Sciatic nerve (tissue), 2 donors: ENCODE measurements at regions not wholly inside any gene's neighbourhood (a gene's known extent, or its start where the extent isn't known, plus 50 kb on each side); places are given as distances from the start of the nearest gene placed in this dataset.
"Not testable (repeated sequence)": the region's sequence is repeated elsewhere in the genome, so short reads cannot be mapped to it uniquely, and the experiment has no call there.

Experiments
- ATAC-seq: fragments of 200-7000 bp; cut with Tn5 transposase; one replicate; pipeline ENCODE4 v1.9.1; 2020; ENCODE audit warnings: mild to moderate bottlenecking, moderate library complexity
- DNase-seq: peaks from one replicate; pipeline ENCODE4 v3.0.0-alpha.2; 2020; ENCODE audit warnings: low spot score
- intact Hi-C: fragments of 100-400 bp; cut with DNase I; formaldehyde crosslinking; loops from one replicate; pipeline ENCODE4 v1.14.2; 2022
- donor health status: DM: no; HTN: no; CAD: no.
- donor health status: DM: no; HTN: no; CAD: no.

DNA sequence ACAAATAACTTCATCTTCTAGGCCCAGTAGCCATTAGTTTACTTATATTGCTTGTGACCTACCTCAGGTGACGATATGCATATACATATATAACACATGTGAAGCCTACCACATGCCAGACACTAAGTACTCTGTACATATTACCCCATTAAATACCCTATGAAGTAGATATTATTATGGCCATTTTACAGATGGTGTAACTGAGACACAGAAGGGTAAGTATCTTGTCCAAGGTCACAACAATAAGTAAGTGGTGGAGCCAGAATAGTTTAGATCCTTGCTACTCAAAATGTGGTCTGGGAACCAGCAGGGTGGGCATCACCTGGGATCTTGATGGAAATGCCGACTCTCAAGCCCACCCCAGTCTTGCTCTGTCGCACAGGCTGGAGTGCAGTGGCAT lies 78.1 kb upstream of the RAPGEF2 start:
- no peak for ATAC-seq
- intact Hi-C loops = no loop called here
- no peak for DNase-seq

- ATAC-seq = no peak
- DNase-seq = no peak
- intact Hi-C loops = no loop called here
Observed at GRCh38 chr4:159026329-159026728, 76.5 kb upstream of the RAPGEF2 start.

- intact Hi-C loops = no loop called here
Observed at GRCh38 chr4:159027535-159027934, 75.3 kb upstream of the RAPGEF2 start.

GRCh38 chr4:159029481-159029880 lies 73.4 kb upstream of the RAPGEF2 start:
- intact Hi-C loops = no loop called here
- DNase-seq (no peak), ATAC-seq (no peak)

More at GRCh38 chr4:159027535-159027934, 75.3 kb upstream of the RAPGEF2 start:
- ATAC-seq (no peak), DNase-seq (no peak)

DNA sequence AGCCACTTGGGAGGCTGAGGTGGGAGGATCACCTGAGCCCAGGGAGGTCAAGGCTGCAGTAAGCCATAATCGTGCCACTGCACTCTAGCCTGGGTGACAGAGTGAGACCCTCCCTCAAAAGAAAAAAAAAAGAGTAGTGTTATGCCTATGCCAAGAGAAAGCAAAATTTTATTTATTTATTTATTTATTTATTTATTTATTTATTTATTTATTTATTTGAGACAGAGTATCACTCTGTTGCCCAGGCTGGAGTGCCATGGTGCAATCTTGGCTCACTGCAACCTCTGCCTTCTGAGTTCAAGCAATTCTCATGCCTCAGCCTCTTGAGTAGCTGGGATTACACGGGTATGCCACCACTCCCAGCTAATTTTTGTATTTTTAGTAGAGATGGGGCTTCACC lies 72.6 kb upstream of the RAPGEF2 start:
- DNase-seq, intact Hi-C loops, ATAC-seq: not testable (repeated sequence)

- no peak for ATAC-seq
- intact Hi-C loops = no loop called here
Observed at GRCh38 chr4:159035570-159035969, 67.3 kb upstream of the RAPGEF2 start.

DNA sequence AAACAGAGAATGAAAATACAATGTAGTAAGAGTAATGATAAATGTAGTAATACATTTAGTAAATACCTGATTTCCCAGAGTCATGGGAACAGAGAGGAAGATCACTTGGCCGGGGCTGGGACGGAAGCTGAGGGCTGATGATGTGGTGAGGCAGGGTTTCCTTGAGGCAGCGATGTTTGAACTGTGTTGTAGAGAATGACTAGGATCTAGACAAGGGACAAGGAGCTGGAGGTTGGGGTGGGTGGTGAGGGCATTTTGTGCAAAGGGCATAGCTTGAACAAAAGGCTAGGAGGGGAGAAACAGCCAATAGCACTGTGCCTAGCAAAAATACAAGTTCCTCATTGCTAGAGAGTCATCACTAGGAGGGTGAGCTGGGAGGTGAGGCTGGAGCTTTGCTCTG lies 64.3 kb upstream of the RAPGEF2 start:
- ATAC-seq (no peak), DNase-seq (no peak)
- intact Hi-C loops = no loop called here

More at GRCh38 chr4:159035570-159035969, 67.3 kb upstream of the RAPGEF2 start:
- DNase-seq = no peak

- intact Hi-C loops = no loop called here
- ATAC-seq (no peak), DNase-seq (no peak)
Observed at GRCh38 chr4:159041054-159042034, 61.5 kb upstream of the RAPGEF2 start.

DNA sequence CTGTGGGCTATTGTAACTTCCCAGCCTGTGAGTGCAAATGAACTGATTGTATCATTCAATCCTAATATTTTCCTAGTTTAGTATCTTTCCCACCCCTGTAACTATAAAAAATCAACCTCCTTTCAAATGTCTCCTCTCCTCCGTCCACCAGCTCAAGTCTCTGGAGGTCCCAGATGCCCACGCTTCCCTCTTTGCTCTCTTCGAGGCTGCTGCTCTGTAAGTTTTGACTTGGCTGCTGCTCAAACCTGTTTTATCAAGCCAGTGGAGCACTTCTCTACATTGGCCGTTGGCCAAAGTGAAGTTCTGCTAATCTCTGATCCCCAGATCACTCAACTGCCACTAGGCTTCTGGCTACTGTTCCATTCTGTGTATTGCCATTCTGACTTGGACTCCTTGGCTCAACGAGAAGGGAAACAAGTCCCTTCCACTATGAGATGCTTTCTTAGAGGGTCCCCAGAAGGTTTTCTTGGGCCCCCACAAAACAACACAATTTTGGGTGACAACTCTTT lies 60.7 kb upstream of the RAPGEF2 start:
- intact Hi-C loops = no loop called here
- no peak for ATAC-seq
- DNase-seq = no peak

DNA sequence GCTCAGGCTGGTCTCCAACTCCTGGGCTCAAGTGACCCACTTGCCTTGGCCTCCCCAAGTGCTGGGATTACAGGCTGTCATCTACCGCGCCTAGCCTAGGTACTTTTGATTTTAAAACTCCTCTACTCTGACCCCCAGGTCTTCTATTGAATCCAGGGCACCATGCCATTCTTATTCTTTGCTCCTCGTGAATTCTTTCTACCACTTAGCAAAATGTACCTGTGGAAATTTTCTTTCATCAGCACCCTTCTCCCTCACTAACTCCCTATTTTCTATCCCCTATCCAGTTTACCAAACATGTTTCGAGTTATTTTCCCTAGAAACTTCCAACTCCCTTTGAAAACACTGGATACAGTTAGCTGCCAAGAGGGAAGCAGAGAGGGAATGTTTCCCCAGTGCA lies 60.0 kb upstream of the RAPGEF2 start:
- DNase-seq (no peak), ATAC-seq (no peak)
- intact Hi-C loops = no loop called here

DNA sequence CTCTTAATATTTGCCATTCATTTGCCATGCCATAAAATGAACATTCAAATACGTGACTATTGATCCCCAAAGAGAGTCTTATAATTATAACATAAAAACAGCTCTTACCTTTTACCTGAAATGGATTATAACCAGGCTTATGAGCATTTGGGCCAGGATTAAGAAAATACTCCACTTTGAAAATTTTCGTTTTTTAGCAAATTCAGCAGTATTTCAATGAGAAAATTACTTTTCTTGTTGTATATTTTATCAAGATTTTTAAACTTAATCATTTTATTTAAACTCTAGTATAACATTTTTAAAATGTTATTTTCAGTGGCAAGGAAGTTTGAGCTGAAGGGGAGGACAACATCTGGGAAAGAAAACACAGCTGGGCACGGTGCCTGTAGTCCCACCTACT lies 59.0 kb upstream of the RAPGEF2 start:
- ATAC-seq (no peak), DNase-seq (no peak)
- intact Hi-C loops = no loop called here

DNA sequence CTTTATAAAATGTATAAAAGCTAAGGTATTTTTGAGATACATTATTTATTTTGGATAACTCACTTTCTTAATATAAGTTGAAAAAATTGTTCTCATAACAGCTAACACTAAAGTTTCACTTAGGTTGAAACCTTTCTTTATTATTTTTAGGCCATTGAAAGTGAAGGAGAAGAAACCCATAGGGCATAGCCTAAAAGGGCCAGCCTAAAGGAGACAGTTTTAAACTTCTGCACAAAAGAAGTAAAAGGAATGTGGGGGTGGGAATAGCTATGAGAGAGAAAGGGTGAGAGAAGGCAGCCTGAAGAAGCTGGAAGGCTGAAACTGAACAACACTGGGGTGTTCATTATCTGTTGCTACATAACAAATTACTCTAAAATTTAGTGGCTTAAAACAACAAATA lies 57.6 kb upstream of the RAPGEF2 start:
- no peak for DNase-seq
- no peak for ATAC-seq
- intact Hi-C loops = no loop called here

- intact Hi-C loops = no loop called here
- DNase-seq (no peak), ATAC-seq (no peak)
Observed at GRCh38 chr4:159046683-159047082, 56.2 kb upstream of the RAPGEF2 start.

DNA sequence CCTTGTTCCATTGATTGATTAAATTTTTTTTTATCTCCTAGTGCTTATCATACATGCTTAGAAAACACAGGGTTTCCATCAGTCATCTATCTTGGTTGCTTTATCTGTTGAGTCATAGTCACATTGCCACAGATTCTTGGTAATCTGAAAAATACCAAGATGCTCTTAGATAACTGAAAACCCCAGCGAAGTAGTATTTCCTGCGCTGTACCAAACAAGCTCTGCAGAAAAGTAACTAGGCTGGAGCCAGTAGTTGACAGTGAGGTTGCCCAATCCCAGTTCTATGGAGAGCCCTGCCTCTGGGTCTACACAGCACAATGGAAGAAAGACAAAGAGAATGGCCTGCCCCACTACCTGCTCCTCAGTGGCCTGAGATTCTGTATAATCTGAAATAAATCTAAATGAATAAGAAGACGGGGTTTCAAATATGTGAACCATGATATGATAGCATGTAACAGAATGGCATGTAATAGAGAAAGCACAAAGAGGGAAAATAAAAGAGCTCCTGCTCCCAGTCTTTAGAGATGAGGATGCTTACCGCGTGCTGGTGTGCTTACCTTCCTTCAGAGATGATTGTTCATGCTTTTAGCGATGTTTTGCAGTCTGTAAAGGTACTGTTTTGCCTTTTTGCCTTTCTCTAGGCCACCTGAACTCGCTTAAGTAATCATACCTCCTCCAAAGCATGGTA lies 55.3 kb upstream of the RAPGEF2 start:
- intact Hi-C loops = no loop called here
- ATAC-seq (peak; percentile 36), DNase-seq (no peak)

DNA sequence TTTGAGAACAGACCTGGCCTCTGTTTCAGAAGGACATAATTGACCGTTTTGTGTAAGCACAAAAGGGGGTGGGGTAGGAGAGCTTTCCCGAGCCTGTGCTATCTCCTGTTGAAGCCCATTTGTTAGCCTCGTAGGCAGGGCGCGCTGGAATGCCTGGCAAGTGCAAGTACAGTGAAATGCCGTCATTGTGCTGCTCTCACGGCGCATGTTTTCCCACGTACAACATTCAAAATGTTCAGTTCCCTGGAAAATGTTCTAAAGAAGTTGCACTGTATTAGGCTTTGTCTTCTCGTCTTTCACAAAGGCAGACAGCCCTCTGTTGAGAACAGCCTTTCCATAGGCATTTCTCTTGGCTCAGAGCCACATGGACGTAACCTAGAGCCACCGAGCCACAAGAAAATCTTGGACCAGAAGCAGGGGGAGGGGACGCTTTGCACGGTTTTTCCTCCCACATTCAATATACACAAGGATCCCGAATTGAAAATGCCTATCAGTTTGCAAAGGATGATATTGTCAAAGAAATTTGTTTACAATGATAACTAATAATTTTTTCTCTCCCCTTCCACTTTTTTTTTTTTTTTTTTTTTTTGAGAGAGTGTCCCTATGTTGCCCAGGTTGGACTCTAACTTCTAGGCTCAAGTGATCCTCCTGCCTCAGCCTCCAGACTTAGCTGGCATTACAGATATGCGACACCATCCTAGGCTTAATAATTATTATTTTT lies 54.6 kb upstream of the RAPGEF2 start:
- peak; percentile 97 for ATAC-seq
- intact Hi-C loops = no loop called here
- peak; percentile 80 for DNase-seq

DNA sequence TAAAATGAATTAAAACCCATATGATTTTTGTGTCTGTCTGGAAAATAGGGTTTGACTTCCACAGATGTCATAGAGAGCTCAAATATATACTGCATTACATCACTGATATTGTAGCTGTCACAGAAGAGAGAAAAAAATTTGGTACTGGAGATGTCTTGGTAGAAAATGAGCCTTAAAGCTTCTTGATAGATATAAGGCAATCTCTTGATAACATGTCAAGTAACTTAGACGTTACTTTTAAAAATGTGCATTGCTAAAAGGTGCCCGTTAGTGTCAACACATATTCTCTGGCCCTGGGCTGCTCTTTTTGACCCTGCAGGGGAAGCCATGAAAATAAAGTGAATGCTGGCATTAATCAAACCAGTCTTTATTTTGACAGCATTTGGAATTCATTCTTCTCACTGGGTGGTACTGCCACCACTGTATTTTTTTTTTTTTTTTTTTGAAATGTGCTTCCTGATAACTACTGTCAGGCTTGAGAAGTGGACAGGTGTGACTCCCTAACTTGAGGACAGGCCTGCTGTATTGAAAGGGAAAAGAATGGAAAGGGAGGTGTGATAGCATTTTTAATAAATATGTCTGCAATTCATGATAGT lies 53.0 kb upstream of the RAPGEF2 start:
- DNase-seq = no peak
- no peak for ATAC-seq
- intact Hi-C loops = no loop called here

- intact Hi-C loops = no loop called here
- no peak for DNase-seq
- no peak for ATAC-seq
Observed at GRCh38 chr4:159051245-159052071, 51.4 kb upstream of the RAPGEF2 start.

DNA sequence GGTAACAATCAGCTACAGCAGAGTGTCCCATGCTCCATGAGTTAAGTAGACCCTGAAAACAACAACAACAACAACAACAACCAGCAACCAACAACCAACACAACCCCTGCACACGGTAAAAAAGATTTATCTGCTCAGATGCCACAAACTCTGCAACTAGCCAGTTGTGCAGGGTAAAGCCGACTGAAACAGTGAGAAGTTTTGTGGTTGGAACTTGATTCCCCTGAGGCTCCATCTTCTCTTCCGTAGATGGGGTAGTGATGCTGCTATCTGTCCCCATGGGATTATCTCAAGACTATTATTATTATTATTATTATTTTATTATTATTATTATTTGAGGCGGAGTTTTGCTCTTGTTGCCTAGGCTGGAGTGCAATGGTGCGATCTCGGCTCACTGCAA lies 50.6 kb upstream of the RAPGEF2 start:
- no peak for ATAC-seq
- no peak for DNase-seq
- intact Hi-C loops = no loop called here
